Hepatocyte (in vitro differentiated cells): ENCODE measurements at regions not wholly inside any gene's neighbourhood (a gene's known extent, or its start where the extent isn't known, plus 50 kb on each side); places are given as distances from the start of the nearest gene placed in this dataset.

Source experiments
- DNase-seq: peaks from one replicate; pipeline ENCODE4 v3.0.0-alpha.2; 2016; ENCODE audit warnings: low spot score
- H2AFZ ChIP-seq: fragments of 200-600 bp; sonication (generic); 2 replicates; pipeline ENCODE4 v1.6.0; 2016; ENCODE audit warnings: antibody characterized with exemption, mild to moderate bottlenecking
- H3K27ac ChIP-seq: fragments of 200-600 bp; sonication (generic); 2 replicates; pipeline ENCODE4 v1.5.1; 2016; ENCODE audit warnings: mild to moderate bottlenecking
- H3K27me3 ChIP-seq: fragments of 200-600 bp; sonication (generic); 2 replicates; pipeline ENCODE4 v1.6.1; 2016
- H3K36me3 ChIP-seq: fragments of 200-600 bp; sonication (generic); replicated peaks from 2 replicates; pipeline ENCODE4 v1.5.1; 2016; ENCODE audit warnings: low read depth; ENCODE audit not compliant: insufficient read depth
- H3K4me1 ChIP-seq: fragments of 200-600 bp; sonication (generic); 2 replicates; pipeline ENCODE4 v1.5.1; 2016; ENCODE audit warnings: mild to moderate bottlenecking, moderate library complexity; ENCODE audit not compliant: insufficient read depth
- H3K4me2 ChIP-seq: fragments of 200-600 bp; sonication (generic); 2 replicates; pipeline ENCODE4 v1.6.0; 2016
- H3K4me3 ChIP-seq: fragments of 200-600 bp; sonication (generic); 2 replicates; pipeline ENCODE4 v1.5.1; 2016; ENCODE audit warnings: mild to moderate bottlenecking
- H3K79me2 ChIP-seq: fragments of 200-600 bp; sonication (generic); 2 replicates; pipeline ENCODE4 v1.6.0; 2017; ENCODE audit warnings: mild to moderate bottlenecking
- H3K9me2 ChIP-seq: fragments of 200-600 bp; sonication (generic); replicated peaks from 2 replicates; pipeline ENCODE4 v1.6.0; 2017; ENCODE audit warnings: mild to moderate bottlenecking; ENCODE audit not compliant: insufficient read depth
- H3K9me3 ChIP-seq: fragments of 200-600 bp; sonication (generic); 2 replicates; pipeline ENCODE4 v1.5.1; 2016; ENCODE audit warnings: low read depth, mild to moderate bottlenecking
- H4K20me1 ChIP-seq: fragments of 200-600 bp; sonication (generic); 2 replicates; pipeline ENCODE4 v1.6.0; 2016; ENCODE audit warnings: mild to moderate bottlenecking; ENCODE audit not compliant: insufficient read depth, poor library complexity, severe bottlenecking
- EZH2 ChIP-seq: fragments of 200-600 bp; sonication (generic); IDR thresholded peaks from 2 replicates; pipeline ENCODE4 v1.6.1; 2016; ENCODE audit warnings: antibody characterized with exemption, mild to moderate bottlenecking, borderline replicate concordance
- EZH2phosphoT487 ChIP-seq: fragments of 200-600 bp; sonication (generic); IDR thresholded peaks from one replicate; pipeline ENCODE4 v1.6.1; 2018; ENCODE audit warnings: antibody characterized with exemption, mild to moderate bottlenecking, low read depth, moderate library complexity; ENCODE audit not compliant: unreplicated experiment, severe bottlenecking
- WGBS: methylation state at CpG from one replicate; pipeline ENCODE4 v1.1.6; 2016; ENCODE audit warnings: low lambda C conversion rate; ENCODE audit errors: missing lambda C conversion rate; 5-methylcytosine and 5-hydroxymethylcytosine counted together
- TF ChIP-seq, protein P1 (sequence below): fragments of 200-600 bp; sonication (generic); IDR thresholded peaks from 2 replicates; pipeline ENCODE4 v1.5.1; 2016; ENCODE audit warnings: antibody characterized with exemption, mild to moderate bottlenecking; ENCODE audit not compliant: poor library complexity

DNA sequence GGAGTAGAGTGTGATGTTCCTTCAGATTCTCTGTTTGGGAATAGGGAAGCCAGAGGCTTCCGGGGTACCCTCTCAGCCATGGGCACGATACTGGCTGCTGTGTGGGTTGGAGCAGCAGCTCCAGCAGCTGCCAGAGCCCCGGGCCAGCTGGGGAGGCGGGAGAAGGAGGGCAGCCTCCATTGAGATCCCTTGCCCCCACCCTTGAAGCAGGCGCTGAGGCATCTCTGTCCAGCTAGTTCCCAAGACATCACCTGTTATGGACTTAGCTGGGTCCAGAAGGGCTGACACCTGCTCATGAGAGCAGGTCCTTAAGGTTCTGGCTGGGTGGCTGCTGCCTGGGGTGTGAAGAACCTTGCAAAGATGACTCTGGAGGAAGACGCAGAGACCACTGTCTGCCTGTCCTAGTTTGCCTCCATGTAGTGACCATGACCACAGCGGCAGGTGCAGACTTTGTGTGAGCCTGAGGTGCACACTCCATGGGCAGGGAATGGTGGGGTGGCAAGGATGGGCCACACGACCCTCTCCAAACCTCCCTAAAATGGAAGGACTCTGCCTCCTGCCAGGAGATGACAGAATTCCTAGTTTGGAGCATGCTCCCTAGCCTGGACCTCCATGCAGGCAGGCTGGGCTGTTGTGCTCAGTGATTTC, 222.6 kb upstream of the C1orf174 start:
- no peaks in the 10 kb centered on the region for H3K27me3 ChIP-seq
- TF ChIP-seq, protein P1, sequence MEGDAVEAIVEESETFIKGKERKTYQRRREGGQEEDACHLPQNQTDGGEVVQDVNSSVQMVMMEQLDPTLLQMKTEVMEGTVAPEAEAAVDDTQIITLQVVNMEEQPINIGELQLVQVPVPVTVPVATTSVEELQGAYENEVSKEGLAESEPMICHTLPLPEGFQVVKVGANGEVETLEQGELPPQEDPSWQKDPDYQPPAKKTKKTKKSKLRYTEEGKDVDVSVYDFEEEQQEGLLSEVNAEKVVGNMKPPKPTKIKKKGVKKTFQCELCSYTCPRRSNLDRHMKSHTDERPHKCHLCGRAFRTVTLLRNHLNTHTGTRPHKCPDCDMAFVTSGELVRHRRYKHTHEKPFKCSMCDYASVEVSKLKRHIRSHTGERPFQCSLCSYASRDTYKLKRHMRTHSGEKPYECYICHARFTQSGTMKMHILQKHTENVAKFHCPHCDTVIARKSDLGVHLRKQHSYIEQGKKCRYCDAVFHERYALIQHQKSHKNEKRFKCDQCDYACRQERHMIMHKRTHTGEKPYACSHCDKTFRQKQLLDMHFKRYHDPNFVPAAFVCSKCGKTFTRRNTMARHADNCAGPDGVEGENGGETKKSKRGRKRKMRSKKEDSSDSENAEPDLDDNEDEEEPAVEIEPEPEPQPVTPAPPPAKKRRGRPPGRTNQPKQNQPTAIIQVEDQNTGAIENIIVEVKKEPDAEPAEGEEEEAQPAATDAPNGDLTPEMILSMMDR: no peak
- TF ChIP-seq EZH2 (no peak), EZH2phosphoT487 (no peak)
- H3K4me3 ChIP-seq: no peak overlapping the region
- DNase-seq: no peak
- H3K4me2 ChIP-seq: no peak overlapping the region
- no peaks in the 10 kb centered on the region for H3K4me1 ChIP-seq
- 83% methylated on average over 8 of the region's 8 CpGs for WGBS
- H3K36me3 ChIP-seq: no peaks in the 10 kb centered on the region
- no peaks in the 10 kb centered on the region for H3K9me3 ChIP-seq
- no peaks in the 10 kb centered on the region for H4K20me1 ChIP-seq
- H3K27ac ChIP-seq: no peak overlapping the region
- H3K9me2 ChIP-seq: no peaks in the 10 kb centered on the region
- no peaks in the 10 kb centered on the region for H3K79me2 ChIP-seq
- H2AFZ ChIP-seq: no peak overlapping the region

GRCh38 chr1:4124631-4125145, 224.6 kb upstream of the C1orf174 start:
- DNase-seq: no peak
- WGBS: 88% methylated on average over 6 of the region's 6 CpGs
- H3K9me3 ChIP-seq: no peaks in the 10 kb centered on the region
- no peaks in the 10 kb centered on the region for H3K4me1 ChIP-seq
- no peak overlapping the region for H3K4me3 ChIP-seq
- no peak overlapping the region for H2AFZ ChIP-seq
- no peaks in the 10 kb centered on the region for H3K27me3 ChIP-seq
- no peak for TF ChIP-seq EZH2
- no peak for TF ChIP-seq EZH2phosphoT487
- TF ChIP-seq, protein P1: no peak
- no peaks in the 10 kb centered on the region for H3K79me2 ChIP-seq
- no peaks in the 10 kb centered on the region for H4K20me1 ChIP-seq
- no peak overlapping the region for H3K27ac ChIP-seq
- H3K4me2 ChIP-seq: no peak overlapping the region
- no peaks in the 10 kb centered on the region for H3K9me2 ChIP-seq
- no peaks in the 10 kb centered on the region for H3K36me3 ChIP-seq

DNA sequence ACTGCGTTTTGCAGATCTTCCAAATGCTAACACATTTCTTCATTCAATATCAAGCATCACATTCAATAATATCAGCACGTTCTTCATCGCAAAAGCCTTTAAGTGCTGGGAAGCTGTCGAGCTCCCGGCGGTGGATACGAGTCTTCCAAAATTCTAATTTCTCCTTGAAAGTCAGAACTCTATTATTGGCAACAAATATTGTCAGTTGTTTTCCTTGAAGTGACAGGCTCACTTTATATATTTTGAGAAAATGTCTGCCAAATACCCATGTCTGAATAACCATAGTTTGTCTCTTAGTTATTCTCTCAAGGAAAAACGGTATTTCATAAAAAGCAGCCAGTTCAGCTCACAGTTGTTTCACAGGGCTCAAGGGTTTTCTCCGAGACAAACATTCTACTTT, 226.2 kb upstream of the C1orf174 start:
- Histone ChIP-seq H3K4me2 (no peak overlapping the region), H2AFZ (no peak overlapping the region), H3K9me2 (no peaks in the 10 kb centered on the region), H3K4me1 (no peaks in the 10 kb centered on the region), H3K27me3 (no peaks in the 10 kb centered on the region), H4K20me1 (no peaks in the 10 kb centered on the region), H3K27ac (no peak overlapping the region), H3K36me3 (no peaks in the 10 kb centered on the region), H3K4me3 (no peak overlapping the region), H3K9me3 (no peaks in the 10 kb centered on the region), H3K79me2 (no peaks in the 10 kb centered on the region)
- no peak for DNase-seq
- 92% methylated on average over 9 of the region's 9 CpGs for WGBS
- TF ChIP-seq EZH2phosphoT487: no peak
- TF ChIP-seq, protein P1: no peak
- no peak for TF ChIP-seq EZH2
